ENCODE measurements at regions not wholly inside any gene's neighbourhood (a gene's known extent, or its start where the extent isn't known, plus 50 kb on each side); places are given as distances from the start of the nearest gene placed in this dataset.

DNA sequence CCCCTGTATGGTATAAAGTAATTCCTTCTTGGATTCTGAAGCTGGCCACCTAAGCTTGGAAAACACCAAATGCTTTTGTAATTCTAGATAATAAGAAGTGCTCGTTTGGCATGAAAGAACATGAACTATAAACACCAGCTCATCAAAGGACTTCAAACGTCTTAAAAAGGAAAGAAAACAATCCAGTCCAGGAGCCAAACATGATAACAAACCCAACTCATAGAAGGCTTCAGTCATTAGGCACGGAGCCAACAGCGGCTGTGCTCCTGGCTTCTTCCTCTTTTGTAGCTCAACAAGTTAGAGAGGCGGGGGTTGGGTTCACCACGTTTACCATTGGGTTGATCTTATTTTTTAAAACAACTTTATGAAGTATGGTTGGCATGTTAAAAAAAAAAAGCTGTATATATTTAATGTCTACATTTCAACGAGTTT lies 56.4 kb upstream of the ECHDC3 start (continued):
- TF ChIP-seq ZNF366 (tag by site-specific recombination; conservative IDR thresholded peaks at IDR 0.05): peak; percentile 86
- no peak for TF ChIP-seq ZFP37 (tag by site-specific recombination; IDR thresholded peaks at IDR 0.05)
- TF ChIP-seq ZNF391 (tag by site-specific recombination; IDR thresholded peaks at IDR 0.05; ENCODE audit: borderline replicate concordance, low read depth): 0 out of 2 replicates have a peak, but pooled peaks have one; percentile 38
- TF ChIP-seq, protein P1, sequence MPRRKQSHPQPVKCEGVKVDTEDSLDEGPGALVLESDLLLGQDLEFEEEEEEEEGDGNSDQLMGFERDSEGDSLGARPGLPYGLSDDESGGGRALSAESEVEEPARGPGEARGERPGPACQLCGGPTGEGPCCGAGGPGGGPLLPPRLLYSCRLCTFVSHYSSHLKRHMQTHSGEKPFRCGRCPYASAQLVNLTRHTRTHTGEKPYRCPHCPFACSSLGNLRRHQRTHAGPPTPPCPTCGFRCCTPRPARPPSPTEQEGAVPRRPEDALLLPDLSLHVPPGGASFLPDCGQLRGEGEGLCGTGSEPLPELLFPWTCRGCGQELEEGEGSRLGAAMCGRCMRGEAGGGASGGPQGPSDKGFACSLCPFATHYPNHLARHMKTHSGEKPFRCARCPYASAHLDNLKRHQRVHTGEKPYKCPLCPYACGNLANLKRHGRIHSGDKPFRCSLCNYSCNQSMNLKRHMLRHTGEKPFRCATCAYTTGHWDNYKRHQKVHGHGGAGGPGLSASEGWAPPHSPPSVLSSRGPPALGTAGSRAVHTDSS (tag by site-specific recombination; IDR thresholded peaks at IDR 0.05): peak; percentile 23; the same call in 1 of the 2 replicates
- TF ChIP-seq KLF10 (tag by site-specific recombination; IDR thresholded peaks at IDR 0.05): peak; percentile 64
- peak; percentile 2; the same call in 1 of the 2 replicates for TF ChIP-seq ZBTB17 (tag by site-specific recombination; IDR thresholded peaks at IDR 0.05)
- TF ChIP-seq, protein P2, sequence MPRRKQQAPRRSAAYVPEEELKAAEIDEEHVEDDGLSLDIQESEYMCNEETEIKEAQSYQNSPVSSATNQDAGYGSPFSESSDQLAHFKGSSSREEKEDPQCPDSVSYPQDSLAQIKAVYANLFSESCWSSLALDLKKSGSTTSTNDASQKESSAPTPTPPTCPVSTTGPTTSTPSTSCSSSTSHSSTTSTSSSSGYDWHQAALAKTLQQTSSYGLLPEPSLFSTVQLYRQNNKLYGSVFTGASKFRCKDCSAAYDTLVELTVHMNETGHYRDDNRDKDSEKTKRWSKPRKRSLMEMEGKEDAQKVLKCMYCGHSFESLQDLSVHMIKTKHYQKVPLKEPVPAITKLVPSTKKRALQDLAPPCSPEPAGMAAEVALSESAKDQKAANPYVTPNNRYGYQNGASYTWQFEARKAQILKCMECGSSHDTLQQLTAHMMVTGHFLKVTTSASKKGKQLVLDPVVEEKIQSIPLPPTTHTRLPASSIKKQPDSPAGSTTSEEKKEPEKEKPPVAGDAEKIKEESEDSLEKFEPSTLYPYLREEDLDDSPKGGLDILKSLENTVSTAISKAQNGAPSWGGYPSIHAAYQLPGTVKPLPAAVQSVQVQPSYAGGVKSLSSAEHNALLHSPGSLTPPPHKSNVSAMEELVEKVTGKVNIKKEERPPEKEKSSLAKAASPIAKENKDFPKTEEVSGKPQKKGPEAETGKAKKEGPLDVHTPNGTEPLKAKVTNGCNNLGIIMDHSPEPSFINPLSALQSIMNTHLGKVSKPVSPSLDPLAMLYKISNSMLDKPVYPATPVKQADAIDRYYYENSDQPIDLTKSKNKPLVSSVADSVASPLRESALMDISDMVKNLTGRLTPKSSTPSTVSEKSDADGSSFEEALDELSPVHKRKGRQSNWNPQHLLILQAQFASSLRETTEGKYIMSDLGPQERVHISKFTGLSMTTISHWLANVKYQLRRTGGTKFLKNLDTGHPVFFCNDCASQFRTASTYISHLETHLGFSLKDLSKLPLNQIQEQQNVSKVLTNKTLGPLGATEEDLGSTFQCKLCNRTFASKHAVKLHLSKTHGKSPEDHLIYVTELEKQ (tag by site-specific recombination; IDR thresholded peaks at IDR 0.05; ENCODE audit: borderline replicate concordance): peak; percentile 71; the same call in 1 of the 2 replicates
- no peak for TF ChIP-seq ZNF433 (tag by site-specific recombination; IDR thresholded peaks at IDR 0.05; ENCODE audit: low read depth)
- TF ChIP-seq, protein P3, sequence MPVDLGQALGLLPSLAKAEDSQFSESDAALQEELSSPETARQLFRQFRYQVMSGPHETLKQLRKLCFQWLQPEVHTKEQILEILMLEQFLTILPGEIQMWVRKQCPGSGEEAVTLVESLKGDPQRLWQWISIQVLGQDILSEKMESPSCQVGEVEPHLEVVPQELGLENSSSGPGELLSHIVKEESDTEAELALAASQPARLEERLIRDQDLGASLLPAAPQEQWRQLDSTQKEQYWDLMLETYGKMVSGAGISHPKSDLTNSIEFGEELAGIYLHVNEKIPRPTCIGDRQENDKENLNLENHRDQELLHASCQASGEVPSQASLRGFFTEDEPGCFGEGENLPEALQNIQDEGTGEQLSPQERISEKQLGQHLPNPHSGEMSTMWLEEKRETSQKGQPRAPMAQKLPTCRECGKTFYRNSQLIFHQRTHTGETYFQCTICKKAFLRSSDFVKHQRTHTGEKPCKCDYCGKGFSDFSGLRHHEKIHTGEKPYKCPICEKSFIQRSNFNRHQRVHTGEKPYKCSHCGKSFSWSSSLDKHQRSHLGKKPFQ (tag by site-specific recombination; IDR thresholded peaks at IDR 0.05): peak; percentile 61; the same call in 1 of the 2 replicates
- TF ChIP-seq, protein P4, sequence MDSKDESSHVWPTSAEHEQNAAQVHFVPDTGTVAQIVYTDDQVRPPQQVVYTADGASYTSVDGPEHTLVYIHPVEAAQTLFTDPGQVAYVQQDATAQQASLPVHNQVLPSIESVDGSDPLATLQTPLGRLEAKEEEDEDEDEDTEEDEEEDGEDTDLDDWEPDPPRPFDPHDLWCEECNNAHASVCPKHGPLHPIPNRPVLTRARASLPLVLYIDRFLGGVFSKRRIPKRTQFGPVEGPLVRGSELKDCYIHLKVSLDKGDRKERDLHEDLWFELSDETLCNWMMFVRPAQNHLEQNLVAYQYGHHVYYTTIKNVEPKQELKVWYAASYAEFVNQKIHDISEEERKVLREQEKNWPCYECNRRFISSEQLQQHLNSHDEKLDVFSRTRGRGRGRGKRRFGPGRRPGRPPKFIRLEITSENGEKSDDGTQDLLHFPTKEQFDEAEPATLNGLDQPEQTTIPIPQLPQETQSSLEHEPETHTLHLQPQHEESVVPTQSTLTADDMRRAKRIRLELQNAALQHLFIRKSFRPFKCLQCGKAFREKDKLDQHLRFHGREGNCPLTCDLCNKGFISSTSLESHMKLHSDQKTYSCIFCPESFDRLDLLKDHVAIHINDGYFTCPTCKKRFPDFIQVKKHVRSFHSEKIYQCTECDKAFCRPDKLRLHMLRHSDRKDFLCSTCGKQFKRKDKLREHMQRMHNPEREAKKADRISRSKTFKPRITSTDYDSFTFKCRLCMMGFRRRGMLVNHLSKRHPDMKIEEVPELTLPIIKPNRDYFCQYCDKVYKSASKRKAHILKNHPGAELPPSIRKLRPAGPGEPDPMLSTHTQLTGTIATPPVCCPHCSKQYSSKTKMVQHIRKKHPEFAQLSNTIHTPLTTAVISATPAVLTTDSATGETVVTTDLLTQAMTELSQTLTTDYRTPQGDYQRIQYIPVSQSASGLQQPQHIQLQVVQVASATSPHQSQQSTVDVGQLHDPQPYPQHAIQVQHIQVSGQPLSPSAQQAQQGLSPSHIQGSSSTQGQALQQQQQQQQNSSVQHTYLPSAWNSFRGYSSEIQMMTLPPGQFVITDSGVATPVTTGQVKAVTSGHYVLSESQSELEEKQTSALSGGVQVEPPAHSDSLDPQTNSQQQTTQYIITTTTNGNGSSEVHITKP (tag by site-specific recombination; IDR thresholded peaks at IDR 0.05): peak; percentile 79
- TF ChIP-seq BCL11A (tag by site-specific recombination; IDR thresholded peaks at IDR 0.05; ENCODE audit: low read depth): peak; percentile 82; the same call in 1 of the 2 replicates
- TF ChIP-seq, protein P5, sequence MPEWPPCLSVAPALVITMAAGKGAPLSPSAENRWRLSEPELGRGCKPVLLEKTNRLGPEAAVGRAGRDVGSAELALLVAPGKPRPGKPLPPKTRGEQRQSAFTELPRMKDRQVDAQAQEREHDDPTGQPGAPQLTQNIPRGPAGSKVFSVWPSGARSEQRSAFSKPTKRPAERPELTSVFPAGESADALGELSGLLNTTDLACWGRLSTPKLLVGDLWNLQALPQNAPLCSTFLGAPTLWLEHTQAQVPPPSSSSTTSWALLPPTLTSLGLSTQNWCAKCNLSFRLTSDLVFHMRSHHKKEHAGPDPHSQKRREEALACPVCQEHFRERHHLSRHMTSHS (tag by site-specific recombination; IDR thresholded peaks at IDR 0.05): 0 out of 2 replicates have a peak, but pooled peaks have one; percentile 40
- TF ChIP-seq ZBTB8A (tag by site-specific recombination; IDR thresholded peaks at IDR 0.05): peak; percentile 34; the same call in 1 of the 2 replicates
- TF ChIP-seq IKZF3 (tag by site-specific recombination; IDR thresholded peaks at IDR 0.05): peak; percentile 78
- 0 out of 2 replicates have a peak, but pooled peaks have one; percentile 15 for TF ChIP-seq ZNF76 (tag by site-specific recombination; IDR thresholded peaks at IDR 0.05; ENCODE audit: borderline replicate concordance, low read depth)
- no peak for TF ChIP-seq KLF8 (tag by site-specific recombination; IDR thresholded peaks at IDR 0.05)
- TF ChIP-seq HOXC10 (CRISPR knock-in tag; IDR thresholded peaks at IDR 0.05): no peak
- TF ChIP-seq ZSCAN16 (tag by site-specific recombination; IDR thresholded peaks at IDR 0.05): peak; percentile 78; the same call in 1 of the 2 replicates
- TF ChIP-seq, protein P6, sequence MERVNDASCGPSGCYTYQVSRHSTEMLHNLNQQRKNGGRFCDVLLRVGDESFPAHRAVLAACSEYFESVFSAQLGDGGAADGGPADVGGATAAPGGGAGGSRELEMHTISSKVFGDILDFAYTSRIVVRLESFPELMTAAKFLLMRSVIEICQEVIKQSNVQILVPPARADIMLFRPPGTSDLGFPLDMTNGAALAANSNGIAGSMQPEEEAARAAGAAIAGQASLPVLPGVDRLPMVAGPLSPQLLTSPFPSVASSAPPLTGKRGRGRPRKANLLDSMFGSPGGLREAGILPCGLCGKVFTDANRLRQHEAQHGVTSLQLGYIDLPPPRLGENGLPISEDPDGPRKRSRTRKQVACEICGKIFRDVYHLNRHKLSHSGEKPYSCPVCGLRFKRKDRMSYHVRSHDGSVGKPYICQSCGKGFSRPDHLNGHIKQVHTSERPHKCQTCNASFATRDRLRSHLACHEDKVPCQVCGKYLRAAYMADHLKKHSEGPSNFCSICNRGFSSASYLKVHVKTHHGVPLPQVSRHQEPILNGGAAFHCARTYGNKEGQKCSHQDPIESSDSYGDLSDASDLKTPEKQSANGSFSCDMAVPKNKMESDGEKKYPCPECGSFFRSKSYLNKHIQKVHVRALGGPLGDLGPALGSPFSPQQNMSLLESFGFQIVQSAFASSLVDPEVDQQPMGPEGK (tag by site-specific recombination; IDR thresholded peaks at IDR 0.05): peak; percentile 38; the same call in 1 of the 2 replicates
- TF ChIP-seq ZNF660 (tag by site-specific recombination; IDR thresholded peaks at IDR 0.05): no peak
- TF ChIP-seq, protein P7, sequence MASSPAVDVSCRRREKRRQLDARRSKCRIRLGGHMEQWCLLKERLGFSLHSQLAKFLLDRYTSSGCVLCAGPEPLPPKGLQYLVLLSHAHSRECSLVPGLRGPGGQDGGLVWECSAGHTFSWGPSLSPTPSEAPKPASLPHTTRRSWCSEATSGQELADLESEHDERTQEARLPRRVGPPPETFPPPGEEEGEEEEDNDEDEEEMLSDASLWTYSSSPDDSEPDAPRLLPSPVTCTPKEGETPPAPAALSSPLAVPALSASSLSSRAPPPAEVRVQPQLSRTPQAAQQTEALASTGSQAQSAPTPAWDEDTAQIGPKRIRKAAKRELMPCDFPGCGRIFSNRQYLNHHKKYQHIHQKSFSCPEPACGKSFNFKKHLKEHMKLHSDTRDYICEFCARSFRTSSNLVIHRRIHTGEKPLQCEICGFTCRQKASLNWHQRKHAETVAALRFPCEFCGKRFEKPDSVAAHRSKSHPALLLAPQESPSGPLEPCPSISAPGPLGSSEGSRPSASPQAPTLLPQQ (tag by site-specific recombination; IDR thresholded peaks at IDR 0.05): peak; percentile 92

All from HEK293 (cell line).